Ovary (tissue), 7 donors: ENCODE measurements at regions not wholly inside any gene's neighbourhood (a gene's known extent, or its start where the extent isn't known, plus 50 kb on each side); places are given as distances from the start of the nearest gene placed in this dataset.

Experiments
- DNase-seq, 5 donors: peaks; one replicate each; pipeline ENCODE4 v3.0.0-alpha.2; 2019 to 2020
- H3K27ac ChIP-seq, 2 donors: fragments of 200-600 bp; one replicate each; pipeline versions ENCODE4 v1.5.1 to v1.8.0; 2019 to 2022
- H3K27me3 ChIP-seq: fragments of 200-600 bp; one replicate; pipeline ENCODE4 v1.8.0; 2022
- H3K36me3 ChIP-seq: fragments of 200-600 bp; sonication (generic); one replicate; pipeline ENCODE4 v1.5.1; 2019
- H3K4me1 ChIP-seq: one replicate; pipeline ENCODE4 v1.8.1; 2013; ENCODE audit warnings: mild to moderate bottlenecking, moderate library complexity; ENCODE audit not compliant: insufficient read depth
- H3K4me3 ChIP-seq: fragments of 200-600 bp; sonication (generic); one replicate; pipeline ENCODE4 v1.5.1; 2017
- H3K9me3 ChIP-seq, 2 donors: fragments of 200-600 bp in 1 of 2; sonication (generic) in 1 of 2; one replicate each; pipeline versions ENCODE4 v1.5.1 to v1.8.1; 2013 to 2019; ENCODE audit warnings: mild to moderate bottlenecking in 1 of 2, moderate library complexity in 1 of 2
- CTCF ChIP-seq, 3 donors: fragments of 450-650 bp in 2 of 3; fragments of 200-600 bp in 1 of 3; IDR thresholded peaks; one replicate each; pipeline versions ENCODE4 v1.5.1 to v1.8.0; 2016 to 2022; ENCODE audit warnings: antibody characterized with exemption in 3 of 3, mild to moderate bottlenecking in 1 of 3
- EP300 ChIP-seq: sonication (generic); formaldehyde crosslinking; IDR thresholded peaks from one replicate; pipeline ENCODE4 v1.6.1; 2017; ENCODE audit warnings: antibody characterized with exemption
- POLR2A ChIP-seq: fragments of 450-650 bp; IDR thresholded peaks from one replicate; pipeline ENCODE4 v1.6.1; 2017; ENCODE audit warnings: antibody characterized with exemption, mild to moderate bottlenecking, moderate library complexity
- WGBS, 3 donors: extraction: QIAGEN DNeasy Blood & Tissue Kit in 1 of 3; methylation state at CpG; one replicate each; pipeline versions ENCODE4 v1.1.5 to v1.1.7; 2013 to 2017; 5-methylcytosine and 5-hydroxymethylcytosine counted together
- intact Hi-C, 4 donors: fragments of 100-400 bp; cut with DNase I; formaldehyde crosslinking; loops; one replicate each; pipeline versions ENCODE4 v1.11.0 to v1.15.1; 2022 to 2023
- donor health status: DM: no; HTN: no; CAD: no; lungs with moderate emphysema.
- donor health status: DM: no; HTN: no; CAD: no.
- donor health status: Bipolar disorder and iron deficiency.
- donor health status: DM: no; HTN: no; CAD: no.
- donor health status: DM: yes; HTN: yes; CAD: no.

DNA sequence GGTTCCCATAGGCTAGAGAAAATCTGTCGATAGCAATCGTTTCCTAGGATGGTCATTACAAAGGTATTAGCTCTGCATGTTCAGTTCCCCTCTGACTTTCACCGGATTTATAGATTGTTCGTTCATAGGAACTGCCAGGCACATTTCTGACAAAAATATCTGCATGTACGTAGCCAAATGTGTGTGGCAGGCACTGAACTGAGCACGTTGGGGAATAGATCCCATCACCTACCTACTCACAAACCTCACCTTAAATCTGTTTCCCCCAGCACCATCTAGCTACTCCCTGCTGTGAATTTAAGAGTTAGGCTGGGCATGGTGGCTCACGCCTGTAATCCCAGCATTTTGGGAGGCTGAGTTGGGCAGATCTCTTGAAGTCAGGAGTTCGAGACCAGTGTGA is 64.5 kb upstream of the TANC2 start:
- no peak for TF ChIP-seq EP300
- no peak for TF ChIP-seq CTCF (IDR thresholded peaks at IDR 0.05)
- TF ChIP-seq POLR2A: no peak

GRCh38 chr17:62900096-62900495 is 65.9 kb upstream of the TANC2 start:
- 96 to 97% (median 97%) methylated on average over 5 of the region's 5 CpGs for WGBS, 3 donors
- Histone ChIP-seq H3K9me3 (no peaks in the 10 kb centered on the region), H3K36me3 (no peaks in the 10 kb centered on the region), H3K27me3 (no peaks in the 10 kb centered on the region), H3K27ac (no peak overlapping the region), H3K4me1 (no peaks in the 10 kb centered on the region), H3K4me3 (no peak overlapping the region)
- DNase-seq: no peak
- intact Hi-C loops: no loop called here
- TF ChIP-seq EP300: no peak
- TF ChIP-seq POLR2A: no peak
- no peak for TF ChIP-seq CTCF (IDR thresholded peaks at IDR 0.05)

More for the DNA sequence above, 64.5 kb upstream of the TANC2 start:
- no peaks in the 10 kb centered on the region for H3K4me1 ChIP-seq
- H3K4me3 ChIP-seq: no peak overlapping the region
- H3K36me3 ChIP-seq: no peaks in the 10 kb centered on the region
- intact Hi-C loops: no loop called here
- H3K27ac ChIP-seq: no peak overlapping the region
- DNase-seq: no peak
- H3K9me3 ChIP-seq: no peaks in the 10 kb centered on the region
- no peaks in the 10 kb centered on the region for H3K27me3 ChIP-seq
- WGBS, 3 donors: 93 to 96% (median 94%) methylated on average over 8 of the region's 8 CpGs

- H3K27ac ChIP-seq: no peak overlapping the region
- H3K4me3 ChIP-seq: no peak overlapping the region
- TF ChIP-seq POLR2A: no peak
- TF ChIP-seq CTCF (IDR thresholded peaks at IDR 0.05): no peak
- TF ChIP-seq EP300: no peak
- no peaks in the 10 kb centered on the region for H3K4me1 ChIP-seq
- DNase-seq: no peak
- H3K9me3 ChIP-seq: no peaks in the 10 kb centered on the region
- intact Hi-C loops: no loop called here
- H3K36me3 ChIP-seq: no peaks in the 10 kb centered on the region
- no peaks in the 10 kb centered on the region for H3K27me3 ChIP-seq
- 66 to 72% (median 72%) methylated on average over 6 of the region's 6 CpGs for WGBS, 3 donors
These were observed 66.7 kb upstream of the TANC2 start for GRCh38 chr17:62899361-62899760.

DNA sequence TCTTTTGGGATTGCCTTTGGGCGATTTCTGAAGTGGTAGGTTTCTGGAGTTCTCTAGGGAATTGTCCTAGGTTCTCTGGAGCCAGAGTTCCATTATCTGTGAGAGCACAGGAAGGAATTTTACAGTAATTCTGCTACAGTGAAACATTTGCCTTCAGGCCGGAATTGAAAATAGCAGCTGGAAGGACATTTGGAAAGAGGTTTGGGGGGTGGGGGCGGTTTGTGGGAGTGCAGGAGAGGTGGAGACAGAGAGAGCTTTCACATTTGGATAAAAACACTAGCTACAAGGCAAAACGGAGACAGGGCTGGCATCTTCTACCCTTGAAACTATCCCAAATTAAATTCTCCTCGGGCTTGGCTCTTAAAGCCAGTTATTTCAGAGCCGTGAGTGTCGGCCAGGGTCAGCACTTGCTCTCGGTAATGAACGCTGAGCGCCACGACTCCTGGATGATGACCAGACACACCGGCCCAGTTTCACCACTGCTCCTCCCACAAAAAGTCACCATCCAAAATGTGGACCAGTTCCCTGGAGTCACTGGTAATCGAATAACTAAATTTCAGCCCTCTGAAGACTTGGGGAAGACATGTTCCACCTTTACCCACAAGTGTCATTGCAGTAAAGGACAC is 67.7 kb upstream of the TANC2 start:
- no peak overlapping the region for H3K27ac ChIP-seq
- peak in 2 of 5 donors; percentile 36 to 54 for DNase-seq
- 5 to 8% (median 7%) methylated on average over 13 of the region's 13 CpGs for WGBS, 3 donors
- intact Hi-C loops: no loop called here
- H3K9me3 ChIP-seq: no peaks in the 10 kb centered on the region
- H3K4me3 ChIP-seq: no peak overlapping the region
- no peaks in the 10 kb centered on the region for H3K27me3 ChIP-seq
- TF ChIP-seq EP300 (no peak), CTCF (IDR thresholded peaks at IDR 0.05) (no peak), POLR2A (no peak)
- H3K4me1 ChIP-seq: no peaks in the 10 kb centered on the region
- no peaks in the 10 kb centered on the region for H3K36me3 ChIP-seq
